ENCODE measurements at regions not wholly inside any gene's neighbourhood (a gene's known extent, or its start where the extent isn't known, plus 50 kb on each side); places are given as distances from the start of the nearest gene placed in this dataset.

GRCh38 chr9:108156270-108156998, 666.9 kb upstream of the KLF4 start:
- H3K9me3 ChIP-seq (ENCODE audit: insufficient read depth, low read depth, low read length) = peaks cover 1% of the 10 kb centered on the region
- H3K4me2 ChIP-seq (ENCODE audit: low read length) = no peak overlapping the region
- H3K9ac ChIP-seq (ENCODE audit: low read length) = no peak overlapping the region
- DNase-seq = peak in 1 of 2 donors; percentile 3
- H4K12ac ChIP-seq (ENCODE audit: low read depth, low read length) = no peak overlapping the region
- no peaks in the 10 kb centered on the region for H3K79me2 ChIP-seq (ENCODE audit: control insufficient read depth, insufficient read depth, low read length, poor library complexity)
- no peak overlapping the region for H3K4me3 ChIP-seq (ENCODE audit: low read depth, low read length)
- H3K36me3 ChIP-seq (ENCODE audit: control insufficient read depth in 1 of 2, insufficient read depth in 2 of 2, low read length in 2 of 2) = no peaks in the 10 kb centered on the region
- H2BK12ac ChIP-seq (ENCODE audit: low read length) = no peak overlapping the region
- no peak overlapping the region for H3K23ac ChIP-seq (ENCODE audit: low read length)
- no CpG with 5 or more reads among the region's 5 CpGs for WGBS (ENCODE audit: extremely low coverage, insufficient coverage, insufficient read length)
- H3K79me1 ChIP-seq (ENCODE audit: low read length) = no peaks in the 10 kb centered on the region
- H3K4me1 ChIP-seq (ENCODE audit: control insufficient read depth in 1 of 2, insufficient read depth in 2 of 2, low read length in 2 of 2) = no peaks in the 10 kb centered on the region
- H4K8ac ChIP-seq (ENCODE audit: low read depth, low read length) = no peak overlapping the region
- H4K91ac ChIP-seq (ENCODE audit: low read depth, low read length) = no peak overlapping the region
- H3K4ac ChIP-seq (ENCODE audit: low read depth, low read length) = no peak overlapping the region
- H2AK5ac ChIP-seq (ENCODE audit: low read length) = no peak overlapping the region
- no peak overlapping the region for H3K18ac ChIP-seq (ENCODE audit: low read length)
- H2AFZ ChIP-seq (ENCODE audit: insufficient read depth, low read length, poor library complexity) = no peak overlapping the region
- H3K27ac ChIP-seq (ENCODE audit: low read depth, low read length) = no peak overlapping the region
- H3K27me3 ChIP-seq (ENCODE audit: insufficient read depth, low read length) = no peaks in the 10 kb centered on the region
- no peak overlapping the region for H2BK120ac ChIP-seq (ENCODE audit: insufficient read depth, low read length, poor library complexity)
- no peak overlapping the region for H2BK5ac ChIP-seq (ENCODE audit: low read depth, low read length, poor library complexity)
- no peak overlapping the region for H3K14ac ChIP-seq (ENCODE audit: low read length)

GRCh38 chr9:108153416-108153815, 663.8 kb upstream of the KLF4 start:
- Histone ChIP-seq H2BK120ac (ENCODE audit: insufficient read depth, low read length, poor library complexity) (no peak overlapping the region), H3K79me1 (ENCODE audit: low read length) (no peaks in the 10 kb centered on the region), H4K8ac (ENCODE audit: low read depth, low read length) (no peak overlapping the region), H3K4me3 (ENCODE audit: low read depth, low read length) (no peak overlapping the region), H3K27ac (ENCODE audit: low read depth, low read length) (no peak overlapping the region), H2BK5ac (ENCODE audit: low read depth, low read length, poor library complexity) (no peak overlapping the region), H2AFZ (ENCODE audit: insufficient read depth, low read length, poor library complexity) (no peak overlapping the region), H3K4me2 (ENCODE audit: low read length) (no peak overlapping the region), H3K18ac (ENCODE audit: low read length) (no peak overlapping the region), H4K91ac (ENCODE audit: low read depth, low read length) (no peak overlapping the region), H3K79me2 (ENCODE audit: control insufficient read depth, insufficient read depth, low read length, poor library complexity) (no peaks in the 10 kb centered on the region), H4K12ac (ENCODE audit: low read depth, low read length) (no peak overlapping the region), H3K36me3 (ENCODE audit: control insufficient read depth in 1 of 2, insufficient read depth in 2 of 2, low read length in 2 of 2) (no peaks in the 10 kb centered on the region), H3K4ac (ENCODE audit: low read depth, low read length) (no peak overlapping the region), H3K27me3 (ENCODE audit: insufficient read depth, low read length) (no peaks in the 10 kb centered on the region), H2BK12ac (ENCODE audit: low read length) (no peak overlapping the region), H3K23ac (ENCODE audit: low read length) (no peak overlapping the region), H3K14ac (ENCODE audit: low read length) (no peak overlapping the region), H3K4me1 (ENCODE audit: control insufficient read depth in 1 of 2, insufficient read depth in 2 of 2, low read length in 2 of 2) (no peaks in the 10 kb centered on the region), H2AK5ac (ENCODE audit: low read length) (no peak overlapping the region), H3K9me3 (ENCODE audit: insufficient read depth, low read depth, low read length) (peaks cover 1% of the 10 kb centered on the region), H3K9ac (ENCODE audit: low read length) (no peak overlapping the region)
- no peak for DNase-seq
- no CpG with 5 or more reads among the region's 4 CpGs for WGBS (ENCODE audit: extremely low coverage, insufficient coverage, insufficient read length)

- H3K27me3 ChIP-seq (ENCODE audit: insufficient read depth, low read length) = no peaks in the 10 kb centered on the region
- H3K23ac ChIP-seq (ENCODE audit: low read length) = no peak overlapping the region
- H4K8ac ChIP-seq (ENCODE audit: low read depth, low read length) = no peak overlapping the region
- H2BK12ac ChIP-seq (ENCODE audit: low read length) = no peak overlapping the region
- H4K91ac ChIP-seq (ENCODE audit: low read depth, low read length) = no peak overlapping the region
- no peak overlapping the region for H4K12ac ChIP-seq (ENCODE audit: low read depth, low read length)
- H2BK5ac ChIP-seq (ENCODE audit: low read depth, low read length, poor library complexity) = no peak overlapping the region
- no peaks in the 10 kb centered on the region for H3K36me3 ChIP-seq (ENCODE audit: control insufficient read depth in 1 of 2, insufficient read depth in 2 of 2, low read length in 2 of 2)
- no peaks in the 10 kb centered on the region for H3K79me2 ChIP-seq (ENCODE audit: control insufficient read depth, insufficient read depth, low read length, poor library complexity)
- no peak overlapping the region for H2BK120ac ChIP-seq (ENCODE audit: insufficient read depth, low read length, poor library complexity)
- no peak overlapping the region for H2AFZ ChIP-seq (ENCODE audit: insufficient read depth, low read length, poor library complexity)
- DNase-seq = no peak
- H3K9ac ChIP-seq (ENCODE audit: low read length) = no peak overlapping the region
- H3K9me3 ChIP-seq (ENCODE audit: insufficient read depth, low read depth, low read length) = no peaks in the 10 kb centered on the region
- no peaks in the 10 kb centered on the region for H3K4me1 ChIP-seq (ENCODE audit: control insufficient read depth in 1 of 2, insufficient read depth in 2 of 2, low read length in 2 of 2)
- no peak overlapping the region for H3K27ac ChIP-seq (ENCODE audit: low read depth, low read length)
- no peak overlapping the region for H3K4me2 ChIP-seq (ENCODE audit: low read length)
- H2AK5ac ChIP-seq (ENCODE audit: low read length) = no peak overlapping the region
- WGBS (ENCODE audit: extremely low coverage, insufficient coverage, insufficient read length) = no CpG with 5 or more reads among the region's 16 CpGs
- H3K79me1 ChIP-seq (ENCODE audit: low read length) = no peaks in the 10 kb centered on the region
- no peak overlapping the region for H3K18ac ChIP-seq (ENCODE audit: low read length)
- no peak overlapping the region for H3K14ac ChIP-seq (ENCODE audit: low read length)
- no peak overlapping the region for H3K4me3 ChIP-seq (ENCODE audit: low read depth, low read length)
- H3K4ac ChIP-seq (ENCODE audit: low read depth, low read length) = no peak overlapping the region
These were observed 661.4 kb upstream of the KLF4 start for GRCh38 chr9:108150736-108151586.

- Histone ChIP-seq H3K79me2 (ENCODE audit: control insufficient read depth, insufficient read depth, low read length, poor library complexity) (no peaks in the 10 kb centered on the region), H3K4ac (ENCODE audit: low read depth, low read length) (no peak overlapping the region), H4K12ac (ENCODE audit: low read depth, low read length) (no peak overlapping the region), H3K79me1 (ENCODE audit: low read length) (no peaks in the 10 kb centered on the region), H4K8ac (ENCODE audit: low read depth, low read length) (no peak overlapping the region), H2BK120ac (ENCODE audit: insufficient read depth, low read length, poor library complexity) (no peak overlapping the region), H3K18ac (ENCODE audit: low read length) (no peak overlapping the region), H3K4me1 (ENCODE audit: control insufficient read depth in 1 of 2, insufficient read depth in 2 of 2, low read length in 2 of 2) (no peaks in the 10 kb centered on the region), H2BK5ac (ENCODE audit: low read depth, low read length, poor library complexity) (no peak overlapping the region), H3K36me3 (ENCODE audit: control insufficient read depth in 1 of 2, insufficient read depth in 2 of 2, low read length in 2 of 2) (no peaks in the 10 kb centered on the region), H3K9me3 (ENCODE audit: insufficient read depth, low read depth, low read length) (no peaks in the 10 kb centered on the region), H3K14ac (ENCODE audit: low read length) (no peak overlapping the region), H3K27ac (ENCODE audit: low read depth, low read length) (no peak overlapping the region), H3K27me3 (ENCODE audit: insufficient read depth, low read length) (no peaks in the 10 kb centered on the region), H4K91ac (ENCODE audit: low read depth, low read length) (no peak overlapping the region), H3K9ac (ENCODE audit: low read length) (no peak overlapping the region), H3K4me2 (ENCODE audit: low read length) (no peak overlapping the region), H3K23ac (ENCODE audit: low read length) (no peak overlapping the region), H2AK5ac (ENCODE audit: low read length) (no peak overlapping the region), H2BK12ac (ENCODE audit: low read length) (no peak overlapping the region), H2AFZ (ENCODE audit: insufficient read depth, low read length, poor library complexity) (no peak overlapping the region), H3K4me3 (ENCODE audit: low read depth, low read length) (no peak overlapping the region)
- no CpG with 5 or more reads among the region's 4 CpGs for WGBS (ENCODE audit: extremely low coverage, insufficient coverage, insufficient read length)
- DNase-seq = no peak
These were observed 659.8 kb upstream of the KLF4 start for GRCh38 chr9:108149326-108149725.
